Effector CD4-positive, alpha-beta T cell (primary cell): ENCODE measurements at regions not wholly inside any gene's neighbourhood (a gene's known extent, or its start where the extent isn't known, plus 50 kb on each side); places are given as distances from the start of the nearest gene placed in this dataset.
"Not testable (repeated sequence)": the region's sequence is repeated elsewhere in the genome, so short reads cannot be mapped to it uniquely, and the experiment has no call there.

Experiments used
- DNase-seq: peaks from one replicate; pipeline ENCODE4 v3.0.0-alpha.2; 2020

DNA sequence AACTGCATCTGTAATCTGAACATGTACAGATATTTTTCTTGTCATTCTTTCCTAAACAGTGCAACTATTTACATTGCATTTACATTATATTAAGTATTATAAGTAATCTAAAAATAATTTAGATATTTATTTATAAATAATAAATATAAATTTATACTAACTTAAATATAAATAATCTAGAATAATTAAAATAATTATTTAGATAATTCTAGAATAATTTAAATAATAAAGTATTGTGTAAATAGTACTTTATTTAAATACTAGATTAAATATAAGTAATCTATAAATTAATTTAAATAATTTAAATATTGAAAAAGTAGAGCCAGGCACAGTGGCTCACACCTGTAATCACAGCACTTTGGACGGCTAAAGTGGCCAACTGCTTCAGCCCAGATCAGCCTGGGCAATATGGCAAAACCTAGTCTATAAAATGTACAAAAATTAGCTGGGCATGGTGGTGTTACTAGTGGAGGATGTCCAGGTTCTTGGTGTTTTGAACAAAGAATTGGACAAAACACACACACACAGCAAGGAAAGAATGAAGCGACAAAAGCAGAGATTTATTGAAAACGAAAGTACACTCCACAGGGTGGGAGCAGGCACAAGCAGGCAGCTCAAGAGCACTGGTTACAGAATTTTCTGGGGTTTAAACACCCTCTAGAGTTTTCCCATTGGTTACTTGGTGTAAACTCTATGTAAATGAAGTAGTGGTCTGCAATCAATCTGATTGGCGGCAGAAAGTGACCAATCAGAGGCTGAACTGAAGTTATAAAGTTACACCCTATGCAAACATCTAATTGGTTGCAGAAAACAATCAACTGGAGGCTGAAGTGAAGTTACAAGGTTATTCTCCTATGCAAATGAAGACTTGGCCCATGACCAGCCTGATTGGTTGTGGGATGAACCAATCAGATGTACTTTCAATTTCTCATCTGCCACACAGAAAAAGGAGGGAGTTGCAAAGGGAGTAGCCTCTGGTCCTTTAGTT lies 100.2 kb upstream of the SP4 start:
- DNase-seq = no peak

DNA sequence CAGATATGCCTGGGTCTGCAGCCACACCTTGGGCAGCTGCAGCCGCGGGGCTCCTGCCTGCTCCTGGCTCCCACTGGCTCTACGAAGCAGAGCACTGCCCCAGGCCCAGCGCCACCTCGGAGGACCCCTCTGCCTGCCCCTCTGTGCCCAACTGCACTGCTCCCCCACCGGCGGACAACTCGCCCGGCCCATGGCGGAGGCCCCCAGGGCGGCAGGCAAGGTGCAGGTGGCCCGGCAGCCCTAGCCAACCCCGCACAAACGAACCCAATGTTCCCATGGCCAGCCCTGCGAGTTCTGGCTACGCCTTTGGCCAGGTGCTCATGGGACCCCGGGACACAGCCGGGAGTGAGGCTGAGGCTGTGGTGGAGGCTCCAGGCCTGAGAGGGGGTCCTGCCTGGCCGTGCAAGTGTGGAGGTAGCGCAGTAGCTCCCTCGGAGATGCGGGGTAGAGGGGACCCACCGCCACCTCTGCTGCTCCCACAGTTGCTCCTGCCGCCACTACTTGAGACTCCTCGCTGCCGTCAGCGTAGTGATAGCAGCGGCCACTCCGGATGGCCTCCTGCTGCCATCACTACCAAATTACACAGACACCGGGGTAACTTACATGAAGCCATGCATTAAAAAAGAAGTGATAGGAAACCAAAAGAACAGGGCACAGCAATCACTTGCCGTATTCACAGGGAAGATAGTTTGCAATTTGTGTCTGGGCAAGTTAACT lies 97.3 kb upstream of the SP4 start:
- DNase-seq = no peak

DNA sequence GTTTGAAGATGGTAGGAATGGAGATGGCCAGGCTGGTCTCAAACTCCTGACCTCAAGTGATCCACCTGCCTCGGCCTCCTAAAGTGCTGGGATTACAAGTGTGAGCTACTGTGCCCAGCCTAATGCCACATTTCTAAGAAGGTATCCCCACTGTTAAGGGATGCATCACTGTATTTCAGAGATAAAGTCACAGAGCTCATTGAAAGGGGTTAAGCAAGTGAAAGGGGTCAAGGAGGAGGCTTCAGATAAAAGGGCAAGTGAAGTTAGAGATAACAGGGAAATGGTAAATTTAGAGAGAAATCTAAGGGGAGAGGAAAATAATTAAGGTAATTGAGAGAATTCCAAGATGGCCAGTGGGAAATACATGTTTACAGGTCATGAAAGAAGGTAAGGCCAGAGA lies 93.0 kb upstream of the SP4 start:
- no peak for DNase-seq

DNA sequence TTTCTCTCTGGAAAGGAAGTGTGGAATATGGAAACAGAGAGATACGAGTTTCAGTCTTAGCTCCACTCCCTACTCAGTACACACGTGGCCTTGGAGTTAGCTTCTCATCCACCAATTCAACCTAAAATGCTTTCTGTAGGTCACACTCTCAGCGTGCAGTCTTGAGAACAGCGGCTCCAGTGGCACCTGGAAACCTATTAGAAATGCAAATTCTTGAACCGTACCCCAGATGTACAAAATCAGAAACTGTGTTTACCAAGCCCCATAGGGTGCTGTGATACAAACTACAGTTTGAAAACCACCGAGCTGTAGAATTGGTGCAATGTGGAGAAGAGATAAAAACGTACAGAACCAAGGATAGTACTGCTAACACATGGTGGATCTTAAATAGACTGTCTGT lies 91.1 kb upstream of the SP4 start:
- DNase-seq = no peak

DNA sequence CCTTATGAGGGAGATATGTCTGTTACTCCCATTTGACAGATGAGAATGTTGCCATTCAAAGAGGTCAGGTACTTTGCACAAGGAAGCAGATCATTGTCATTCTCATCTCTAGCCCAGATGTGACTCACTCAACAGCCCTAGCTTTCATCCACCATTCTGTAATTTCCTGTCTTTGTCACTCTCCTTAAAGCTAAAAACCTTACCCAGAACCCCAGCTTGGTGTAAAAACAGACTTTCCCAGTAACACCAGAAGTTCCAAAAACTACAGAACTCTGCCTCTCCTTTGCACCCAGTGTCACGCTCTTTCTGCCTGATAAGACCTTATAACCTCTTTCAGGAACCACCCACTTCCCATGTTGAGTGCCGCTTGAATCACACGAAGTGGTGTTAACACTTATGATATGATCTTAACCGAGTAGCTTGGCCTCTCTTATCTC lies 89.1 kb upstream of the SP4 start:
- DNase-seq = no peak

DNA sequence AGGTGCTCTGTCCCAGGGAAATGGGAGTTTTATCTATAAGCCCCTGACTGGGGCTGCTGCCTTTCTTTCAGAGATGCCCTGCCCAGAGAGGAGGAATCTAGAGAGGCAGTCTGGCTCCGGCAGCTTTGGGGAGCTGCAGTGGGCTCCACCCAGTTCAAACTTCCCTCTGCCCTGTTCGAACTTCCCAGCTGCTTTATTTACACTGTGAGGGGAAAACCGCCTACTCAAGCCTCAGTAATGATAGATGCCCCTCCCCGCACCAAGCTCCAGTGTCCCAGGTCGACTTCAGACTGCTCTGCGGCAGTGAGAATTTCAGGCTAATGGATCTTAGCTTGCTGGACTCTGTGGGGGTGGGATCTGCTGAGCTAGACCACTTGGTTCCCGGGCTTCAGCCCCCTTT lies 83.0 kb upstream of the SP4 start:
- not testable (repeated sequence) for DNase-seq

DNA sequence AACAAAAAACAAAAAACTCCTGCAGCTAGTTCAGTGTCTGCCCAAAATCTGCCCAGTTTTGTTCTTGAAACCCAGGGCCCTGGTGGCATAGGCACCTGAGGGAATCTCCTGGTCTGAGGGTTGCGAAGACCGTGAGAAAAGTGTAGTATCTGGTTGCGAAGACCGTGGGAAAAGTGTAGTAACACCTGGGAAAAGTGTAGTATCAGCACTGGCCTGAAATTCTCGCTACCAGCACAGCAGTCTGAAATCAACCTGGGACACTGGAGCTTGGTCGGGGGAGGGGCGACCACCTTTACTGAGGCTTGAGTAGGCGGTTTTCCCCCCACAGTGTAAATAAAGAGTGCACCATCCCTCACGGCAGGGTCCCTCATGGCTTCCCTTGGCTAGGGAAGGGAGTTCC lies 82.5 kb upstream of the SP4 start:
- DNase-seq = no peak

DNA sequence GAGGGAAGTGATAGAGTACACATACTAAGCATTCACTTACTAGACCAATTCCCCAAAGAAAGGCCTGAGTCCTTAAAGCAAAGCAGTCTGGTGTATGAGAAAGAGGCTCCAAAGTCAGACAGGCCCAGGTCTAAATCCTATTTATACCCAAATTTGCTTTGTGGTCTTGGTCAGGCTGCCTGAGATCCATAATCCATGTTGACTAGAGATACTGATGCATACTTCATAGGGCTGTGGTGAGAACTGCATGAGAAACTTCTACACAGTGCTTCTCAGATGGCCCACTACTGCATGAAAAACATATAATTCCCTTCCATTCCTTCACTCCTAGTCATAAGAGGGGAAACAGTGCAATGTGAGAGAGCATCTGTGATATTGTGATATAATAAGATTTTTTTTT lies 81.6 kb upstream of the SP4 start:
- DNase-seq = no peak

DNA sequence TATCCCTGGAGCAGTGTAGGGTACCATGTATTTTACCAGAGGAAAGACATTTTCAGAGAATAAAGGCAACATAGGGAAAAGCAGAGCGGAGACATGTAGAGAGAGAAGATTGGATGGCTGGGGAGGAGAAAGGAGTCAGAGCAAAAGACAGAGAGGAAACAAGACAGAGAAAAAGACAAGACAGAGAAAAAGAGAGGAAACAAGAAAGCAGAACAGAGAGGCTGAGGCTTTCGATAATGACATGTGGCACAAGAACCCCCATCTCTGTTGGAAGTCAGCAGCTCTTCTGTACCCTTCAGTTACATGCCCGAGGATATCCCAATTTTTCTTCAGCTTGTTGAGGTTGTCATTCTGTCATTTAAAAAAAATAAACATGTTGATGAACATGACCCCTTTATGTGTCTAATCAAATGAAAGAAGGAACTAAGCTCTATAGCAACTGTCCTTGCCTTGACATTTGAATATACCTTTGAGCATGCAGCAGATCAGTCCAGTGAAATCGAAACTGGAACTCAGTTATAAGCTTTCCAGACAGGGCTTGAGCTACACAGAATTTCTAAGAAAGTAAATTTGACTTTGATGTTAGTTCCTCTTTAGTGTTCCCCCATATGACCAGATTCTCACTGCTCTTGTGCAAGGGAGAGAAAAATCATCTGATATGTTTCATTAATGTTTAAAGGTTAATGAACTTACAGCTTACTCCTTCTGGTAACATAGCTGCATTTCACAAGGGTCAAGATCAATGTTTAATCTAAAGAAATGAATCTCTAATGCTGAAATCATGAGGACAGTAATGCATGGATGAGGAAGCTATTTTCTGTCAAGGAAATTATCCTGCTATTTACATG lies 75.1 kb upstream of the SP4 start:
- no peak for DNase-seq

DNA sequence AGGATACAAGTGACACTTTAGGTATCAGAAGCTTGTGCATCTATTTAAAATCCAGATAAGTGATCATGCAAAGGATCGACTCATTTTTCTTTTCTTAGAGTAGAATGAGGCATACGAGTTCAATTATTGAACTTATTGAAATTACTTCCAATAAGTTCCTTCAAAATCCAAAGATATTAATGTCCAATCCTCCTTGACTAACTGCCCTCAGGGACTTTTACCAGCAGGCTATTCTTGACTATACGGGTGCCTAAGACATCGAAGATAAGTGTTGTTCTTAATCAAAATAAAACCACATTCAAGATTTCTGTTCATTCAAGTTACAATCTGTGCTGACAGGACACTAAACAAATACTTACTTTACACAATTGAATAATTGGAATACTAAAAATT lies 74.5 kb upstream of the SP4 start:
- DNase-seq = no peak

DNA sequence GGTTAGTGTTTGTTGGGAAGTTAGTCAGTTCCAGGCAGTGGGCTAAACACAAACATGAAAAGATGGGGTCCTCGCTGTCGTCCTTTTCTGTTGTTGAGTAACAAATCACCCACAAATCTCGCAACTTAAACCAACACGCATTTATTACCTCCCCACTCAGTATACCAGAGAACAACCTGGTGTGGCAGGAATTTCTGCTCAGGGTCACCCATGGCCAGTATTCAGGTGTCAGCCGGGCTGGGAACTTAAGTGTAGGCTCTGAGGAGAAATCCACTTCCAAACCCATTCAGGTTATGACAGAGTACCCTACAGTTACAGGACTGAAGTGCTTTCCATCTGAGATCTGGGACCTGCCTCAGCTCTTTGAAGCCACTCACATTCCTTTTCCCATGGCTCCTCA lies 73.6 kb upstream of the SP4 start:
- no peak for DNase-seq

DNA sequence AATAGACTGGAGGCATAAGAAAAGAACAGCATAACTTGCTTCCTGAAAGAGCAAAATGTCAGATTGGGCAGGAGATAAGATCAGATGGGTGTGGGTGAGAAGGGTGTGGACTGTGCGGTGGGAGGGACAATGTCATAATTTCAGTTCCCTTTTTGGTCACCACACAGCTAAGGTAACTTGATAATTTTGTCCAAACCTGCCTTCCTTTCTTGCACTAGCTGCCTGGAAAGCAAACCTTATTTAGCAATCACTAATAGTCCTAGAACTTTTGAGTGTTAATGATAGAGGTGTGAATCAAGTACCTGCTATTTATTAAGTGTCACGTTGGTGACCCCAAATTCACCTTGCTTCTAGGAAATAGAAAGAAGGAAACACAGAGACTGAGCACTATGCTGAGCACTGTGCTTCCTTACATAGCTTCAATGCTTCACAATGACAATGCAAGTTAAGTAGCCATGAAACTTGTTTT lies 72.4 kb upstream of the SP4 start:
- no peak for DNase-seq

DNA sequence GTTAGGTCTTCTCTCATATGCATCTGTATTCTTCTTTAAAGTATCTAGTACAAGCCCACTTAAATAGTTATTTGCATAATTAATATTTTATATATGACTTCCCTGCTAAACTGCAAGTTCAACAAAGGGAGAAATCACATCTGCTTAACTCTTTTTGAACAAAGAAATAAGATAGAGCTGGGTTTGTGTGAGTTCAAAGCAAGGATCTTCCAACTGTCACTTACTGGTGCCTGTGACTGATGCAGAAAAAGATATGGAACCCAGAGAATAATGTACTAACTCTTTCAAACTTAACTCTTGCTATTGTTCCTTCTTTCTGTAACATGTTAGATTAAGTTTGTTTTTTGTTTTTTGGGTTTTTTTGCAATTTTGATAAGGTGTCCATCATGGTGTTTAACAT lies 71.3 kb upstream of the SP4 start:
- DNase-seq = no peak

DNA sequence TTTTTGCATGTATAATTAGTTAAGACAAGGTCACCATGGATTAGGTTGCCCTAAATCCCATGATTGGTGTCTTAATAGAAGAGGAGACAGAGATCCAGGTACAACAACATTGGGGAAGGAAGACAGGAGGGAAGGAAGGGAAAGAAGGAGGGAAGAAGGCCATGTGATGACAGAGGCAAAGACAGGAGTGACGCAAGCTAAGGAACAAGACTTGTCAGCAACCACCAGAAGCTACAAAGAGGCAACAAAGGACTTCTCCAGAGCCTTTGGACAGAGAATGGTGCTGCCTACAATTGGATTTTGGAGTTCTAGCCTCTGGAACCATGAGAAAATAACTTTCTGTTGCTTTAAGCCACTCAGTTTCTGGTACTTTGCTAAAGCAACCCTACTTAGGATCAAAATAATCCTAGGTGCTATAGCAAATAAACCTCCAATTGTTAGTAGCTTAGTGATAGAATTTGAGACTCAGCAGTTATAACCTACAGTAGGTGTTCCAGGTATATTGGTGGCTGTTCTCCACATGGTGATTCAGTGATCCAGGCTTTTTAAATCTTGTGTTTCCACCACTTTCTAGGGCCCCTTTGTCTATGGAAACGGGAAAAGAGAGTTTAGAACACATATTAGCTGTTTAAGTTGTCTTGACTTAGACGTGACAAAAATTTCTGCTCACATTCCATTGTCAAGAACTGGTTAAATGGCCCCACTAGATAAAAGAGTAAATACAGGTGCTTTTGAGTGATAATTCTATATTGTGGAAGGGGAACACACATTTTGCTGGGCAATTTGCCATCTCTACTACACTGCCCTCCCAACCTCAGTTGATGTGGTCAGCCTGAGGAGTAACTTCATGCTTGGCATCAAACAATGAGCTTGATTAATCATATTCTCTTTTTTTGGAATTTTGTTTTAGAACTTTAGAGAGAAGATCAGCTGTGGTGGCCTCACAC lies 70.5 kb upstream of the SP4 start:
- DNase-seq = no peak

DNA sequence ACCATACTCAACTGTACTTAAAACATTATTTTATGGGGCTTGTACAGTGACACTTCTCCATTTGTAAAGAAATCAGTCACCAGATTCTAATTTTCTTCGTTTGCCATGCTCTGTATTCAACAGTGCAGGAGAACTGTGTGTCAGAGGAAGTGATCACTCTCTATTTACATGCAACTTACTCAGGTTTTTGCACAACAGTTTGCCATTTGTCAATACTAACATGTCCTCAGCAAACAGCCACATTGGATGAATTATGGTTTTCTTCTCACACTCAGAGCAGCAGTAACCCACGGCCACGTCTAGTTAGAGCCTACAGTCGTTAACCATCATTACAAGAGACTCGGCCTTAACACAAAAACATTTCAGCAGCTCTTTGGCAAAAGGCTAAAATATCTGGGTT lies 69.2 kb upstream of the SP4 start:
- DNase-seq = no peak

DNA sequence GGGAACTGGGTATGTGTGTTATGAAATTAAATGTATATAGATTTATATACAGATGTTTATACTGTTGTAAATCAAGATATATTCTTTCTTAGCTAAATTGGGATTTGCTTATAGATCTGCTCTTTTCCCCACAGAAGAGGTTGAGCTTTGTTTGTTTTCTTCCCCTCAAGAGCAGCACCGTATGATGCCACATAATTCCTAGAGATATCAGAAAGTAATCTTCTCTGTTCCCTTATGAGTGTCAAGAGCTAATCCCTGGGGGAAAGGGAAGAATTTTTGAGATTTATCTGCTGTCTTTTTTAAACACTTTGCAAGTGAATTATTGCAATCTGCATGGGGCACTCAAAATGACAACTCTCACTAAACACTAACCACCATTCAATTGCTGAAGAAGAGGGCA lies 68.7 kb upstream of the SP4 start:
- no peak for DNase-seq

DNA sequence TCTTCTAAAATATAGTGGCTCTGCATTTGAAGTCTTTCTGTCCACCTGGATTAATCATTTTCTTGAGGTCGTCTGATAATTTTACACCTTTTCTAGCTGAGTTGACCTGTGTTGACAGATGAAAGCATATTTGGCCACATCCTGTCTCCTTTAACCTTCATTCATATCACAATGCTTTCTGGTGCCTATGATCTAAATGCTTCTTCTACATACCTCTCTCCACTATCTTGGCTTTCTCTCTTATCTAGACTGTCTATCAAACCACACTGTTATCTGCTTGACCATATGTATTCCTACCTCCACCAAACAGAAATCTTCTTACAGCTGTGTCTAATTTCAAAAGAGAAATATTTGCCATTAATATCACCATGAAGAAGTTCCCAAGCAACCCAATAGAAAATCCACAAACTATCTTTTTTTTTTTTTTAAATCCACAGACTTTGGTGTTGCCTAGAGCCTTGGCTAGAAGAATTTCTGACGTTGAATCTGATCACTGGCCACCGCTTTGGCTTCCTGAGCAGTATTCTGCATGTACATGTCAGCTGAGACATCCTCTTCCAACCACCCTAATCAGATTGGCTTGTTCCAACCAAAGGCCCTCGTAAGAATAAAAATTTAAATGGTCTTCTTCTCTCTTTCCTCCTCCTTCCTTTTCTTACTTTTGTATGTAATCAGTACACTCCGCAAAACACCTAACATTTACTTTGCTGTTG lies 66.3 kb upstream of the SP4 start:
- DNase-seq = no peak

DNA sequence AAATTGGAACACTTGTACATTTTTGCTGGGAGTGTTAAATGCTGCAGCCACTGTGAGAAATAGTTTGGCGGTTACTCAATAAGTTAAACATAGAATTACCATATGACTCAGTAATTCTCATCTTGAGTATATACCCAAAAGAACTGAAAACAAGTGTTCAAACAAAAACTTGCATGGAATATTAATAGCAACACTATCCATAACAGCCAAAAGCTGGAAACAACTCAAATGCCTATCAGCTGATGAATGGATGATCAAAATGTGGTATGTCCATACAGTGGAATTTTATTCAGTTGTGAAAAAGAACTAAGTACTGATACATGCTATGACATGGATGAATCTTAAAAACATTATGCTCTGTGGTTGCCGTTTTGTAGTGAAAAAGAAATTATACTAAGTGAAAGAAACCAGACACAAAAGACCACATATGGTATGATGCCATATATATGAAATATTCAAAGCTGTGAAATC lies 63.0 kb upstream of the SP4 start:
- DNase-seq = no peak

DNA sequence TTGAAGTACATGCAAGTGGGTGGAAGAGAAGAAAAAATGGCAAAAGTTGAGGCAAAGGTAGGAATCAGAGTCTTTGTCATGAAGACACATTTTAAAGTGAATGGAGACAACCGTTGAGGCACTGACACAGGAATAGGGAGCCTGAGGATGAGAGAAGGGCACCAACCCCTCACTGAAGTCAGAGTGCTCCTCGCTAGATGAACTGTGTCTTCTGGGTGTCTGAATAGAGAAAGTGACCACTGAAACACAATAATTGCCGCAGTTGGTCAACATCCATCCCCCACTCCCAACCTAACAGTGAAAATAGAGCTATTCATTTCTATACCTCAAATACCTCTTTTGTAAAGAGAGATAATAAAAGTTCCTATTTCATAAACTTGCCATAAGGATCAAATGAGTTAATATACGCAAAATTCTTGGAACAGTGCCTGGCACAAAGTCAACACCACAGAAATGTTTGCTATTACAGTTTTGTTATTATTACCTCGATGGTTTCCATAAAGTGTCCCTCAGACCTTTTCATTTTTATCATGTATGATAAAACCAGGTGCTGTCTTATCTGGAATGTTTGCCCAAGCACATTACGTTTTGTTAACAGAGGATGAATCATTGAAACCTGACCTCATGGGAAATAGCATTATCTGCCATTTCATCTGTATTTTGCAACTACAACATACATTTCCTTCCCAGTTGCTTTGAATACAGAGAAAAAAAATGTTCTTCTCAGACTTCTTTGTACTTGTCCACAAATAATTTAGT lies 61.8 kb upstream of the SP4 start:
- no peak for DNase-seq

DNA sequence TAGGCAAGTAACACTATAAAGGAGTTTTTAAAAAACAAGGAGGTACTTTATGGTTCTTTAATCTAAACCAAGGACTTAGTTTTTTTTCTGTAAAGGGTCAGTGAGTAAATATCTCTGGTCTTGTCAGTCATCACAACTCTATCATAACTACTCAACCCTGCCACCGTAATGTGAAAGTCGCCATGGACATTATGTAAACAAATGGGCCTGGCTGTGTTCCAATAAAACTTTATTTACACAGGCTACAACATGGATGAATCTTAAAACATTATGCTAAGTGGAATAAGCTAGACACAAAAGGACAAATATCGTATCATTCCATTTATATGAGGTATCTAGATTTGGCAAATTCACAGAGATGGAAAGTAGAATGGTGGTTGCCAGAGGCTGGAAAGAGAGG lies 60.8 kb upstream of the SP4 start:
- DNase-seq = no peak
